ENCODE measurements at regions not wholly inside any gene's neighbourhood (a gene's known extent, or its start where the extent isn't known, plus 50 kb on each side); places are given as distances from the start of the nearest gene placed in this dataset.

DNA sequence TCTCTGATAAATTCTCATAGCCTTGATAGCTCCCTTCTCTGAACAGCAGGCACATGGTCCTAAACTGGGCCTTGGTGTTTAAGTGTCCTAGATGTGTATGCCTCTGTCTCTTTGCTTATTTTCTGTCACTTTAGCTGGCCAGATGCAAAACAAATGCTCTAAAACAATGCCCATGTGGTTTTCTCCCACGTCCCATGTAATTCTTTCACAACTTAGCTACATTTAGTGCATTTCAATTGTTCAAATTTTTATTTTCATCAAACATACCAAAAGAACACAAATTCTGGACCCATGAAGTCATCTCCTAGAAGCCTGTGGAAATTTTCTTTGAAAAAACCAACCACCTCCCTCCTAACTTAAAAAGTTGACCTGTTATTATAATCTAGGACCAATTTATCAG lies 491.3 kb upstream of the AGTR1 start:
- TF ChIP-seq, protein P1, sequence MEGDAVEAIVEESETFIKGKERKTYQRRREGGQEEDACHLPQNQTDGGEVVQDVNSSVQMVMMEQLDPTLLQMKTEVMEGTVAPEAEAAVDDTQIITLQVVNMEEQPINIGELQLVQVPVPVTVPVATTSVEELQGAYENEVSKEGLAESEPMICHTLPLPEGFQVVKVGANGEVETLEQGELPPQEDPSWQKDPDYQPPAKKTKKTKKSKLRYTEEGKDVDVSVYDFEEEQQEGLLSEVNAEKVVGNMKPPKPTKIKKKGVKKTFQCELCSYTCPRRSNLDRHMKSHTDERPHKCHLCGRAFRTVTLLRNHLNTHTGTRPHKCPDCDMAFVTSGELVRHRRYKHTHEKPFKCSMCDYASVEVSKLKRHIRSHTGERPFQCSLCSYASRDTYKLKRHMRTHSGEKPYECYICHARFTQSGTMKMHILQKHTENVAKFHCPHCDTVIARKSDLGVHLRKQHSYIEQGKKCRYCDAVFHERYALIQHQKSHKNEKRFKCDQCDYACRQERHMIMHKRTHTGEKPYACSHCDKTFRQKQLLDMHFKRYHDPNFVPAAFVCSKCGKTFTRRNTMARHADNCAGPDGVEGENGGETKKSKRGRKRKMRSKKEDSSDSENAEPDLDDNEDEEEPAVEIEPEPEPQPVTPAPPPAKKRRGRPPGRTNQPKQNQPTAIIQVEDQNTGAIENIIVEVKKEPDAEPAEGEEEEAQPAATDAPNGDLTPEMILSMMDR (IDR thresholded peaks at IDR 0.05): no peak
- no peak for TF ChIP-seq POLR2A (IDR thresholded peaks at IDR 0.05)
